Neuron (in vitro differentiated cells): ENCODE measurements at regions not wholly inside any gene's neighbourhood (a gene's known extent, or its start where the extent isn't known, plus 50 kb on each side); places are given as distances from the start of the nearest gene placed in this dataset.

Source experiments
- H2AFZ ChIP-seq: one replicate; pipeline ENCODE4 v1.6.1; 2013; ENCODE audit warnings: low read depth, mild to moderate bottlenecking, inconsistent platforms, low read length, moderate library complexity
- H3K27me3 ChIP-seq: one replicate; pipeline ENCODE4 v1.6.1; 2013; ENCODE audit warnings: low read length; ENCODE audit not compliant: insufficient read depth
- H3K36me3 ChIP-seq: one replicate; pipeline ENCODE4 v1.6.1; 2013; ENCODE audit warnings: low read length; ENCODE audit not compliant: insufficient read depth
- H3K4me1 ChIP-seq: one replicate; pipeline ENCODE4 v1.6.1; 2013; ENCODE audit warnings: low read length; ENCODE audit not compliant: insufficient read depth
- H3K4me3 ChIP-seq: 2 replicates; pipeline ENCODE4 v1.5.1; 2013; ENCODE audit warnings: mild to moderate bottlenecking, low read length, moderate library complexity
- H3K9me3 ChIP-seq: one replicate; pipeline ENCODE4 v1.6.1; 2013; ENCODE audit warnings: low read length

DNA sequence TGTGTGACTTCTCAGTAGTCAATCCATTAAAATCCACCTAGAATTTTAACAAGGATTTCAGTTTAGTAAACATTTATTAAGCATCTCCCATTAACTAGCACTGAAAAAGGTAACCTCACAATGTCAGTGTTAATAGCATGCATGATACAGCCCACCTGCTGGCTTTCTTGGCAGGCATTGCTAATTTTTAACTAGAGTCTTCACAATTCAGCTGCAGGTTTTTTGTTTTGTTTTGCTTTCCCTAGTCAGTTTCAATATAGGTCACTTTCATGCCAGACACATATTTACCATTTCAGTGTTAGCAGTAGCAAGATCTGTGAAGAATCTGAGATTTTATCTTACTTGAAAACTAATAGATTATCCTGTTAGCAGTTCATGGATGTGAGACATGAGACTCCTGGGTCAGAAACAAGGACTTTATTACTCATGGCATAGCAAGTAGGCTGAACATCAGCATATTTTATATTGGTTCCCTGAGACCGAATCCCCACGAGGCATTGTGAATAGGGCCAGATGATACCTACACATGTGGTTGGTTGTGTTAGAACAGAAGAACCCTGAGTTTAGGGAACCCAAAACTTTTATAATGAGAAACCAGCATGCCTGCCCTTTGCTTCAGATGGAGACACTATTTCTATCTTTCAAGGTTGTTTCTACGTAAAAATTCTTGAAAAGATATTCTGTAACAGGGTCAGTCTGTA lies 198.0 kb upstream of the HTR2A start:
- no peaks in the 10 kb centered on the region for H3K9me3 ChIP-seq
- H3K4me3 ChIP-seq, result no peak overlapping the region
- no peaks in the 10 kb centered on the region for H3K36me3 ChIP-seq
- no peak overlapping the region for H2AFZ ChIP-seq
- H3K4me1 ChIP-seq, result no peaks in the 10 kb centered on the region
- H3K27me3 ChIP-seq, result no peaks in the 10 kb centered on the region

DNA sequence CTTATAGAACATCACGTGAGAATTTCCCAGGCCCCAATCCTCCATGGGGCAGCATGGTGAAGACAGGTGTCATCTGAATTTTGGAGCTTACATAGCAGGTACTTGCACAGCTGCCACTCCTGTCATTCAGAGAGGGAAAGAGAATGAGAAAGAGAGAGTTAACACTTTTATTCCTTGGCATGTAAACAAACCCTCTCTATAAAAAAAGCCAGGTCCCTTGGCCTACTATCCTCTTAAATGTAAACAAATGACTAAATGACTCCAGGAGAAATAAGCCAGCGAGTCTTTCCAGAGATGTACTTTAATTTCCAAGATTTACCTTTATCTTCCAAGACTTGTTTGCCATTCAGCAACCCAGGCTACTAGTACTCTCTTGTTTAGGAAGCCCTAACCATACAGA lies 195.3 kb upstream of the HTR2A start:
- Histone ChIP-seq H3K9me3 (no peaks in the 10 kb centered on the region), H2AFZ (no peak overlapping the region), H3K36me3 (no peaks in the 10 kb centered on the region), H3K4me3 (no peak overlapping the region), H3K4me1 (no peaks in the 10 kb centered on the region), H3K27me3 (no peaks in the 10 kb centered on the region)

DNA sequence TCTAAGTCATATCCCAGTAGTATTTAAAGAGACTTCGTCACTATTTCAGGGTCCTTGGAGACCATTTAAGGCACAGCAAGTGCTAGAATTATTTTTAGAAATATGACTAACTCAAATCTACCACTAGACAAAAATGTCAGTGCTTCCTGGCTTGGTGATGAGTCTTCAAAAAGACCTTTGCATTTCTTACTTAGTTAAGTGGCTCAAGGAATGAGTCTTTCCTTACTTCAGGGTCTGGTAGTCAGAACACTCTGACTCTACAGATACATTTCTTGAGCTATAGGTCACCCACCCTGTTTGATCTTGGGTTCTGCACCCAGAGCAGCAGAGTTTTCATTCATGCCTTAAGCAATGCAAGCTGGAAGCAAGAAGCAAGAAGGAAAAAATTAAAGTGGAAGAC lies 191.0 kb upstream of the HTR2A start:
- H3K36me3 ChIP-seq, result no peaks in the 10 kb centered on the region
- H2AFZ ChIP-seq, result no peak overlapping the region
- no peaks in the 10 kb centered on the region for H3K4me1 ChIP-seq
- no peak overlapping the region for H3K4me3 ChIP-seq
- no peaks in the 10 kb centered on the region for H3K9me3 ChIP-seq
- H3K27me3 ChIP-seq, result no peaks in the 10 kb centered on the region

DNA sequence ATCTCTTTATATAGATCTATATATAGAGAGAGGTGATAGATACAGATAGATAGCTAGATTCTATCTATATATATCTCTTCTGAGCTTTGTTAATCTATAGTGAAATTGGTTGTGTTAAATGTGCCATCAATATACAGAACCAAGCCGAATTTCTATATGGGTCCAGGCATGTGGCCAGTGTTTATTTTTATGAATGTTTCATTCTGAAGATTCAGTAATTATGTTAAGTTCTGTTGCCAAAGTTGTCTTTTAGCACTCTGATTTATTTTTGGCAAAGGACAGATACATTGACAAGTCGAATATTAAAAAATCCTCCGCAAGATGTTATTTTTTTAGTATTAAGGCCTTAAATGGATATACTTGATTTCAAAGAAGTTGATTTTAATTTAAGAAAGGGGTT lies 190.4 kb upstream of the HTR2A start:
- no peak overlapping the region for H3K4me3 ChIP-seq
- H2AFZ ChIP-seq, result no peak overlapping the region
- H3K4me1 ChIP-seq, result no peaks in the 10 kb centered on the region
- no peaks in the 10 kb centered on the region for H3K36me3 ChIP-seq
- H3K9me3 ChIP-seq, result no peaks in the 10 kb centered on the region
- no peaks in the 10 kb centered on the region for H3K27me3 ChIP-seq

DNA sequence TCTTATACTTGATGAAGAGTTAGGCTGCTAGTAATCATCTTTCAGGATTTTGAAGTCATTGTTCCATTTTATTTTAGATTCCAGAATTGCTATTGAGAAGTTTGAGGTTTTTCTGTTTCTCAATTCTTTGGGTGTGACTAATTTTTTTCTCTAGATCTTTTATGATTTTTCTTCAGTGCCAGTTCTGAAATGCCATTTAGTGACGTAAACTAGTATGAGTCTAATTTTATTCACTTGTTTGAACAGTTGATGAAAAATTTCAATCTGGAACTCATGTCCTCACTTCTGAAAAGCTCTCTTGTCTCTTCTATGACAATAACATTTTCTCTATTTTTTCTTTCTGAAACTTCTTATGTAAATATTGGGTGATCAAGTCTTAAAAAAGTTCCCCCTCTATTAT lies 188.5 kb upstream of the HTR2A start:
- Histone ChIP-seq H3K27me3 (no peaks in the 10 kb centered on the region), H3K4me1 (no peaks in the 10 kb centered on the region), H3K36me3 (no peaks in the 10 kb centered on the region)

DNA sequence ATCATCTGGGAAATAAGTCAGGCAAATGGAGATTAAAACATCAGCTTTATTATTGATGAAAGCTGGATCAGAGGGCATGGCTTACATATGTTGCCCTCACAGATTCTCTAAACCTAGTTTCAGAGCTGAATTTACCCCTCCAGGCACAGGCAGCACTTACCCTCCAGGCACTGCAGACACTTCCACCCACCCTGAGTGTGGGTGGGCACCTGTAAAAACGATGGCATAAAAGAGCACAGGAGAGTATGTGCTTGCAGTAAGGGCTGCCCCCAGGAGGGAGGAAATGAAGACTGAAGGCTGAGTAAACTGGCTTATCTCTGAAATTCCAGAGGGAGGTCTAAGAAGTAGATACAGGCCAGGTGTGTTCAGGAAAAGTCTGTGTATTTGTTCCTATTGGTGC lies 185.0 kb upstream of the HTR2A start:
- Histone ChIP-seq H3K27me3 (no peaks in the 10 kb centered on the region), H3K4me3 (no peak overlapping the region), H2AFZ (no peak overlapping the region), H3K4me1 (no peaks in the 10 kb centered on the region), H3K9me3 (no peaks in the 10 kb centered on the region), H3K36me3 (no peaks in the 10 kb centered on the region)

More for the DNA sequence above, 188.5 kb upstream of the HTR2A start:
- Histone ChIP-seq H3K9me3 (no peaks in the 10 kb centered on the region), H2AFZ (no peak overlapping the region), H3K4me3 (no peak overlapping the region)

DNA sequence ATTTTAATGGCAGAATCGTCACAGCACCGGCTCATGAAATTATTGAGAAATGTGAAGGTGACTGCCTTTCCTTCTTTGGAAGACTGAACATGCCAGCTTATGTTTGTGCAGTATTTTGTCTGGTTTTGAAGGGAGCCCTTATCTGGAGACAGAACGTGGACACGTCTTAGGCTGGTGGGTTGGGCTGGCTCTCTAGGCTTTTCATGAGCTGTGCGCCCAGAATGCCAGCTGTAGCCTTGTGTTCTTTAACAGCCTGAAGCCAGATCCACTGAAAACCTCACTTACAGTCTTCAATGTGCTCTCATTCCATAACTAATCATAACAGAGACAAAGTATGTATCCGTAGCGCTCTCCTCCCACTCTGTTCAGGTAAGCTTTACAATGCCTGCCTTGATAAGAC lies 184.4 kb upstream of the HTR2A start:
- Histone ChIP-seq H3K4me3 (no peak overlapping the region), H3K27me3 (no peaks in the 10 kb centered on the region), H3K36me3 (no peaks in the 10 kb centered on the region), H3K4me1 (no peaks in the 10 kb centered on the region), H2AFZ (no peak overlapping the region), H3K9me3 (no peaks in the 10 kb centered on the region)

DNA sequence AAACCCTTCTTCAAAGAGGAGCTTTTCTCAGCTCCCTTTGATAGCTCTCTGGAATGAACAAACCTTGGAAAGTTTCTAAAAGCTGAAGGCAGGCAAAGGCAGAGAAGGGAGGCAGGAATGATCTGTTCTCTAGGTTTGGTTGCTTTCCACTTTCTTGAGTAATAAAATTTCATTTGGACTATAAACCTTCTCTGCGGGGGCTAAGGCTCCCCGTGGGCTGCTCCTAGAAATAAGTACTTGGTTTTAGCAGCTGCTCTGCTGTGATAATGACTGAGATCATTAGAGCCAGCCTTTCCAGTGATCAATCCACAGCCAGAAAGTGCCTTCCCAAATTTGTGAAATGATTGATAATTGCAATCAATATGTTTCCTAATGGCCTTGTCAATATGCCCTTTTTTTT lies 183.8 kb upstream of the HTR2A start:
- Histone ChIP-seq H3K9me3 (no peaks in the 10 kb centered on the region), H2AFZ (no peak overlapping the region), H3K4me1 (no peaks in the 10 kb centered on the region), H3K27me3 (no peaks in the 10 kb centered on the region), H3K36me3 (no peaks in the 10 kb centered on the region), H3K4me3 (no peak overlapping the region)

DNA sequence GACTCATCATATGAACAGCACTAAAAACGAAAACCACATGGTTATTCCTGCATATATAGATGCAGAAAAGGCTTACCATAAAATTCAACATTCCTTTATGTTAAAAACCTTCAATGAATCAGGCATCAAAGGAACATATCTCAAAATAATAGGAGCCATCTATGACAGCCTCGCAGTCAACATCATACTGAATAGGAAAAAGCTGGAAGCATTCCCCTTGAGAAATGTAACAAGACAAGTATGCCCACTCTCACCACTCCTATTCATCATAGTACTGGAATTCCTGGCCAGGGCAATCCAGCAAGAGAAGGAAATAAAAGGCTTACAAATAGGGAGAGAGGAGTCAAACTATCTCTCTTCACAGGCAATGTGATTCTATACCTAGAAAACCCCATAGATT lies 179.6 kb upstream of the HTR2A start:
- no peaks in the 10 kb centered on the region for H3K4me1 ChIP-seq
- no peaks in the 10 kb centered on the region for H3K36me3 ChIP-seq
- H2AFZ ChIP-seq, result no peak overlapping the region
- H3K27me3 ChIP-seq, result no peaks in the 10 kb centered on the region
- H3K4me3 ChIP-seq, result no peak overlapping the region
- H3K9me3 ChIP-seq, result no peaks in the 10 kb centered on the region

DNA sequence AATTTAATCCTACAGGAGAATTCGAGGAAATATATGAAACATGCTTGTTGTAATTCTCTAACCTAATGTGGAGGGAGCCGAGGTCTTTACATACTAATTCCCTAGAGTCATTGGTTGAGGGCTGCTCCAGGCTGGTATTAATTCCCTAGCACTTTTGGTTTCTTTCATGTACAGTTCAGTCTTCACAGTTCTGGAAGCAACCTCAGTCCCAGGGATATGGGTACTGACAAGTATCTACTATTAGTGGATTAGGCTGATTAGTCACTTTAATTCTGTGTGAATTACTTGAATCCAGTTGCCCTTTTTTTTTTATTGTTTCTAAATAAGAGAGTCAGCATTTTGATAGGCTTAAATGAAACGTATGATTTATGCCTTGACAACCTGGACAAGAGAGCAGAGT lies 172.3 kb upstream of the HTR2A start:
- H3K36me3 ChIP-seq, result no peaks in the 10 kb centered on the region
- no peaks in the 10 kb centered on the region for H3K9me3 ChIP-seq
- no peaks in the 10 kb centered on the region for H3K4me1 ChIP-seq
- no peak overlapping the region for H2AFZ ChIP-seq
- H3K4me3 ChIP-seq, result no peak overlapping the region
- no peaks in the 10 kb centered on the region for H3K27me3 ChIP-seq

DNA sequence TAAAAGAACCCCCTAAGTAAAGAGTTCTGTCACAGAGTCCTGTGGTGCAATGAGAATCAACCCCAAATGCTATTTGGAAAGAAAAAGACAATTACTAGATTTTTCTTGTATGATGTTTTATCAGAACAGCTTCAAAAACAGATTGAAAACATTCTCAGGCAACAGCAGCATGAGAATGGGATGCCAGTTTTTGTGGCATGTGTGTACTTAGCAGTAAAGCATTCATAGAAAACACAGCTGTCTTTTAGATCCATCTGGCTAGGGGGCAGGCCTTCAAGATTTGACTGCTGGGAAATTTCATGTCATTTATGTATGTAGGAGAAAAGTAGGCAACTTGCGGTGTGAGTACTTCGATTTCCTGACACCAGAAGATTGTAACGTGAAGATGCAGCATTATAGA lies 170.5 kb upstream of the HTR2A start:
- Histone ChIP-seq H3K4me1 (no peaks in the 10 kb centered on the region), H2AFZ (no peak overlapping the region), H3K4me3 (no peak overlapping the region), H3K36me3 (no peaks in the 10 kb centered on the region), H3K27me3 (no peaks in the 10 kb centered on the region), H3K9me3 (no peaks in the 10 kb centered on the region)

DNA sequence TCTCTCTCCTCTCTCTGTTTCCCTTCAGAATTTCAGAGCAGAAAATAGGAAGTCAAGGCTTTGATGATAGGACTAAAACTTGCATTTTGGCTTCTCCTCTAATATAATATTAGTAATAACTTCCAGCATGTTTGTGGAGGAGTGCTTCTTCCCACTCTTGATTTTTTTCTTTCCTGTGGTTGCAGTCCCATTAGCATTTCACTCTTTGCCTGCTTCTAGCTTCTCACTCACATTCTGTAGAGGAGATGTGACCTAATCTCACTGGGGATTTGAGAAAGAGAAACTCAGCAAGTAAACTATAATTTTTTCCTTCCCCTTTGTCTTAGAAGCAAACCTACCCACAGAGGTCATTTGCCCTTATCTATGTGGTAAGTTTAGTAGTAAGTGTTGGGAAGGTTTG lies 169.4 kb upstream of the HTR2A start:
- no peaks in the 10 kb centered on the region for H3K36me3 ChIP-seq
- no peaks in the 10 kb centered on the region for H3K4me1 ChIP-seq
- H3K9me3 ChIP-seq, result no peaks in the 10 kb centered on the region
- H3K27me3 ChIP-seq, result no peaks in the 10 kb centered on the region
- H2AFZ ChIP-seq, result no peak overlapping the region
- H3K4me3 ChIP-seq, result no peak overlapping the region

DNA sequence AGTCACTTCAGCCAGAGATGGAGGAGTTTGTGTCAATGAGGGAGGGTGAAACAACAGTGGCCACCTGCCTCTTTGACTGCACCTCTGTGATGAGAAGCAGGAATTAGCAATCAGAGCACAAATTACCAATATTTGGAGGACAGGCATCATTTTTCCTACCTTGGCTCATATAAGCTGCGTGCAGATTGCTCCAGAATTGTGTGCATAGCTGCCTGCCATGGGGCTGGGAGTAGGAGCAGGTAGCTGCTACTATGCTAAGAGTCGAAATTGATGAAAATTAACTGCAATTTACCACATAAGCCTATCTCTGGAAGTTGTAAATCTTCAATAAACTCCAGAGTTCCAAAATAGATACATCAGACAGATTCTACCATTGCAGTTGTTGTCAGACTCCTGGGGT lies 167.5 kb upstream of the HTR2A start:
- H3K4me3 ChIP-seq, result no peak overlapping the region
- H3K36me3 ChIP-seq, result no peaks in the 10 kb centered on the region
- H3K4me1 ChIP-seq, result no peaks in the 10 kb centered on the region
- no peak overlapping the region for H2AFZ ChIP-seq
- no peaks in the 10 kb centered on the region for H3K27me3 ChIP-seq
- no peaks in the 10 kb centered on the region for H3K9me3 ChIP-seq

DNA sequence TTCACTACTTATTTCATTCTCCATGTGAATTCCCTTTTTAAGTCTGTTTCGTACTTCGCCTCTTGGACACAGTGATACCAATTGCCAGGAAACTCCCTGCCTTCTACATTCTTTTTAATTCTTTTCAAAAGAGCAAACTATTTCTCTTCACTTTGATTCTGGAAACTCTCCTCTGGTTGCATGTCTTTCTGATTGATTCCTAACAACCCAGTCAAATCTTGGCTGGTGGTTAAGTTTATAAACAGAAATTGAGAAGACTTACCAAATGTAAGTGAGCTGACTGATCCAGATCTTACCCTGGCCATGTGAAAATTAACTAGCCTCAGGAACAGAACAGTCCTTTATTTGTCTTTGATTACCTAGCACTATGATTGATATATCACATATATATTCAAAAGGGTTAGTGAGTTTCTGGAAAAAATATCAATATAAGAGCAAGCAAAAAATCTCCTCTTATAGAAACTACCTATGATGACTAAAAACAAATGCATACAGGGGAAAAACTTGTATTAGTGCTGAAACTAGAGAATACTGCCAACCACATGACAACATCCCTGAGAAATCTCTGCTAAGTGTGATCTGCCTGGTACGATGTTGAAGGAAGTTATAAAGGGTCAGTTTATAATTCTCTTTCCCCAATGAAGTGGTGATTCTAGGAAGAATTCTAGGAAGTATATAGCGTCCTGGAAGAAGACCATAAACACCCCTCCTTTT lies 152.6 kb upstream of the HTR2A start:
- Histone ChIP-seq H3K9me3 (no peaks in the 10 kb centered on the region), H3K4me1 (no peaks in the 10 kb centered on the region)

More for the DNA sequence above, 152.6 kb upstream of the HTR2A start:
- H3K27me3 ChIP-seq, result no peaks in the 10 kb centered on the region
- H2AFZ ChIP-seq, result no peak overlapping the region
- H3K36me3 ChIP-seq, result no peaks in the 10 kb centered on the region
- H3K4me3 ChIP-seq, result no peak overlapping the region
